HUDEP-2 (cell line): ENCODE measurements at regions not wholly inside any gene's neighbourhood (a gene's known extent, or its start where the extent isn't known, plus 50 kb on each side); places are given as distances from the start of the nearest gene placed in this dataset.

Source experiments
- DNase-seq, 76 experiments: peaks; one replicate each; lab custom pipeline; 2025; ENCODE audit not compliant: unreplicated experiment in 76 of 76; lab: John Stamatoyannopoulos, UW

GRCh38 chr2:75787532-75788132 is 76.9 kb upstream of the GCFC2 start:
- DNase-seq = peak in 4 of 76 experiments; percentile 1 to 19 (median 5)

- no peak for DNase-seq
Measured at GRCh38 chr2:75775311-75775823, 64.7 kb upstream of the GCFC2 start.

GRCh38 chr2:75772908-75773630 is 62.4 kb upstream of the GCFC2 start:
- no peak for DNase-seq

- DNase-seq = no peak
Measured at GRCh38 chr2:75765798-75766197, 55.1 kb upstream of the GCFC2 start.

- no peak for DNase-seq
Measured at GRCh38 chr2:75764611-75765010, 53.9 kb upstream of the GCFC2 start.
